ENCODE measurements at regions not wholly inside any gene's neighbourhood (a gene's known extent, or its start where the extent isn't known, plus 50 kb on each side); places are given as distances from the start of the nearest gene placed in this dataset.

GRCh38 chr12:60191676-60192359 lies 596.0 kb downstream of the SLC16A7 start:
- TF ChIP-seq CTCF (IDR thresholded peaks at IDR 0.05; ENCODE audit: low read depth, low read length, poor library complexity, severe bottlenecking) (no peak), EZH2phosphoT487 (IDR thresholded peaks at IDR 0.05; ENCODE audit: borderline replicate concordance, low read length) (no peak)
- Histone ChIP-seq H3K27ac (ENCODE audit: low read depth, low read length) (no peak overlapping the region), H3K79me2 (ENCODE audit: control insufficient read depth, low read length) (no peaks in the 10 kb centered on the region), H3K4me1 (ENCODE audit: control insufficient read depth, low read length) (no peaks in the 10 kb centered on the region), H3K36me3 (ENCODE audit: control insufficient read depth, low read length) (no peaks in the 10 kb centered on the region), H3K9me2 (replicated peaks; ENCODE audit: control insufficient read depth, low read length) (no peaks in the 10 kb centered on the region), H3K4me3 (ENCODE audit: low read length) (no peak overlapping the region), H3K9me3 (ENCODE audit: control insufficient read depth, insufficient read depth, low read length) (no peaks in the 10 kb centered on the region), H3F3A (ENCODE audit: control insufficient read depth, insufficient read depth) (no peaks in the 10 kb centered on the region), H4K20me1 (ENCODE audit: control insufficient read depth, insufficient read depth, low read depth, low read length) (no peaks in the 10 kb centered on the region), H3K4me2 (ENCODE audit: low read length) (no peak overlapping the region), H3K27me3 (ENCODE audit: control insufficient read depth, low read length) (no peaks in the 10 kb centered on the region)

- no peak overlapping the region for H3K4me2 ChIP-seq (ENCODE audit: low read length)
- H3K9me2 ChIP-seq (replicated peaks; ENCODE audit: control insufficient read depth, low read length) = no peaks in the 10 kb centered on the region
- H3K27me3 ChIP-seq (ENCODE audit: control insufficient read depth, low read length) = no peaks in the 10 kb centered on the region
- H3K4me1 ChIP-seq (ENCODE audit: control insufficient read depth, low read length) = no peaks in the 10 kb centered on the region
- no peaks in the 10 kb centered on the region for H3K36me3 ChIP-seq (ENCODE audit: control insufficient read depth, low read length)
- no peak overlapping the region for H3K4me3 ChIP-seq (ENCODE audit: low read length)
- no peaks in the 10 kb centered on the region for H3K9me3 ChIP-seq (ENCODE audit: control insufficient read depth, insufficient read depth, low read length)
- no peaks in the 10 kb centered on the region for H4K20me1 ChIP-seq (ENCODE audit: control insufficient read depth, insufficient read depth, low read depth, low read length)
- H3K79me2 ChIP-seq (ENCODE audit: control insufficient read depth, low read length) = no peaks in the 10 kb centered on the region
- TF ChIP-seq CTCF (IDR thresholded peaks at IDR 0.05; ENCODE audit: low read depth, low read length, poor library complexity, severe bottlenecking) = no peak
- TF ChIP-seq EZH2phosphoT487 (IDR thresholded peaks at IDR 0.05; ENCODE audit: borderline replicate concordance, low read length) = no peak
- no peaks in the 10 kb centered on the region for H3F3A ChIP-seq (ENCODE audit: control insufficient read depth, insufficient read depth)
- no peak overlapping the region for H3K27ac ChIP-seq (ENCODE audit: low read depth, low read length)
Measured at GRCh38 chr12:60194678-60195077, 598.8 kb downstream of the SLC16A7 start.

GRCh38 chr12:60195483-60195882 lies 599.7 kb downstream of the SLC16A7 start:
- H3K9me2 ChIP-seq (replicated peaks; ENCODE audit: control insufficient read depth, low read length) = no peaks in the 10 kb centered on the region
- no peak overlapping the region for H3K27ac ChIP-seq (ENCODE audit: low read depth, low read length)
- TF ChIP-seq EZH2phosphoT487 (IDR thresholded peaks at IDR 0.05; ENCODE audit: borderline replicate concordance, low read length) (no peak), CTCF (IDR thresholded peaks at IDR 0.05; ENCODE audit: low read depth, low read length, poor library complexity, severe bottlenecking) (no peak)
- no peaks in the 10 kb centered on the region for H3K36me3 ChIP-seq (ENCODE audit: control insufficient read depth, low read length)
- H4K20me1 ChIP-seq (ENCODE audit: control insufficient read depth, insufficient read depth, low read depth, low read length) = no peaks in the 10 kb centered on the region
- no peaks in the 10 kb centered on the region for H3K79me2 ChIP-seq (ENCODE audit: control insufficient read depth, low read length)
- no peaks in the 10 kb centered on the region for H3K9me3 ChIP-seq (ENCODE audit: control insufficient read depth, insufficient read depth, low read length)
- no peaks in the 10 kb centered on the region for H3F3A ChIP-seq (ENCODE audit: control insufficient read depth, insufficient read depth)
- no peak overlapping the region for H3K4me3 ChIP-seq (ENCODE audit: low read length)
- no peak overlapping the region for H3K4me2 ChIP-seq (ENCODE audit: low read length)
- H3K27me3 ChIP-seq (ENCODE audit: control insufficient read depth, low read length) = no peaks in the 10 kb centered on the region
- H3K4me1 ChIP-seq (ENCODE audit: control insufficient read depth, low read length) = no peaks in the 10 kb centered on the region

All from DOHH2 (cell line).